ENCODE measurements at regions not wholly inside any gene's neighbourhood (a gene's known extent, or its start where the extent isn't known, plus 50 kb on each side); places are given as distances from the start of the nearest gene placed in this dataset.

DNA sequence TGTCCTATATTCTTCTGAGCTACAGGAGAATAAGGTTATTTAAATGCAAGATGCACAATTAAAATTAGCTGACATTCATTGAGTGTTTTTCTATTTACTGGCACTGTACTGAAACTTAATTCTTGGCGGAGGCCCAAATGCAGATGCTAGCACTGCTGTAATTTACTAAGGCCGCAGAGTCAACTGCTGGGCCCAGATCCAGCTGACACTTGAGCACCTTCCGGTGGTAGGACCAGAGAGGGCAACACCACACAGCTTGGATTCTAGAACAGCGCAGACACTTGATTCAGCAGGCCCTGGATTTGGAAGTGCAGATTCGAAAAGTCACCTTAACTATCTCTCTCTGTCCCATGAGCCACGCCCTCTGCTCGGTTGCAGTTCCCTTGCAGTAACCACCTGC, 228.6 kb upstream of the TMEM72 start:
- no peak for DNase-seq (ENCODE audit: low read depth)
- H3K4me3 ChIP-seq (ENCODE audit: low read depth, low read length), result no peak overlapping the region
- TF ChIP-seq, protein P1, sequence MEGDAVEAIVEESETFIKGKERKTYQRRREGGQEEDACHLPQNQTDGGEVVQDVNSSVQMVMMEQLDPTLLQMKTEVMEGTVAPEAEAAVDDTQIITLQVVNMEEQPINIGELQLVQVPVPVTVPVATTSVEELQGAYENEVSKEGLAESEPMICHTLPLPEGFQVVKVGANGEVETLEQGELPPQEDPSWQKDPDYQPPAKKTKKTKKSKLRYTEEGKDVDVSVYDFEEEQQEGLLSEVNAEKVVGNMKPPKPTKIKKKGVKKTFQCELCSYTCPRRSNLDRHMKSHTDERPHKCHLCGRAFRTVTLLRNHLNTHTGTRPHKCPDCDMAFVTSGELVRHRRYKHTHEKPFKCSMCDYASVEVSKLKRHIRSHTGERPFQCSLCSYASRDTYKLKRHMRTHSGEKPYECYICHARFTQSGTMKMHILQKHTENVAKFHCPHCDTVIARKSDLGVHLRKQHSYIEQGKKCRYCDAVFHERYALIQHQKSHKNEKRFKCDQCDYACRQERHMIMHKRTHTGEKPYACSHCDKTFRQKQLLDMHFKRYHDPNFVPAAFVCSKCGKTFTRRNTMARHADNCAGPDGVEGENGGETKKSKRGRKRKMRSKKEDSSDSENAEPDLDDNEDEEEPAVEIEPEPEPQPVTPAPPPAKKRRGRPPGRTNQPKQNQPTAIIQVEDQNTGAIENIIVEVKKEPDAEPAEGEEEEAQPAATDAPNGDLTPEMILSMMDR (IDR thresholded peaks at IDR 0.05; ENCODE audit: low read depth, low read length, missing control alignments), result no peak

- DNase-seq (ENCODE audit: low read depth), result no peak
- H3K4me3 ChIP-seq (ENCODE audit: low read depth, low read length), result no peak overlapping the region
- TF ChIP-seq, protein P1 (IDR thresholded peaks at IDR 0.05; ENCODE audit: low read depth, low read length, missing control alignments), result no peak
Observed at GRCh38 chr10:44684661-44685060, 226.5 kb upstream of the TMEM72 start.

DNA sequence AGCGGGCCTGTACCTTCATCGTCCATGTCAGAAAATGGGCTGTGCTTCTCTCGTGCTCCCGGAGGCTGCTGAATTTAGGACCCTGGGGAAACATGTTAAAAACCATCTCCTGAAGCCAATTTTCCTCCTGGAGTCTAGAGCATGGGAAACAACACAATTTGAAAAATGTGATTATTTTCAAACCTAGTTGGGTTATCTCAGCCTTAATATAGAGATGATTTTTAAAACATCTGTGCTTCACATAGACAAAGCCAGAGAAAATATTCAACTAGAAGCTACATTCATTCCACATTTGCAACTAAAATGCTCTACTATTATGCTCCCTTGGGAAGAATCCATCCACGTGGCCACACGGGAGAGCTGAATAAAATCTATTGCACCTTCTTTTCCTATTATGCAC, 225.9 kb upstream of the TMEM72 start:
- DNase-seq (ENCODE audit: low read depth), result no peak
- TF ChIP-seq, protein P1 (IDR thresholded peaks at IDR 0.05; ENCODE audit: low read depth, low read length, missing control alignments), result no peak
- no peak overlapping the region for H3K4me3 ChIP-seq (ENCODE audit: low read depth, low read length)

DNA sequence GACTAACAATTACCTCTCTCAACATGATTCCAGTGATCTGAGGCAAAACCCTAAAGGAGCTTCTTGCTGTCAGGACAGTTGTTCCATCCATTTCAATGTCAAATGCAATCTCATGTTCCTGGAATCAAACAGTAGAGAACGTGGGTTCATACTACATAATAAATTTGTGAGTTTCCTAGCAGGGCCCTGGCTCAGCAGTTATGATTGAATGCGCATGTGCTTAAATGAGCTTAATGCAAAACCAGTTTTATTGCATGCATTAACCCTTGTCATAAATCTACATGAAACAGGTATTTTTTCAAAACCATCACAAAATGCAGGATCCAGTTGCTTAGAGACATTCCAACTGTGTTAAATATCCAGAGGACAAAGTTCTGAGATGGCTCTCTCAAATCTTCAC, 225.4 kb upstream of the TMEM72 start:
- no peak overlapping the region for H3K4me3 ChIP-seq (ENCODE audit: low read depth, low read length)
- DNase-seq (ENCODE audit: low read depth), result no peak
- TF ChIP-seq, protein P1 (IDR thresholded peaks at IDR 0.05; ENCODE audit: low read depth, low read length, missing control alignments), result no peak

DNA sequence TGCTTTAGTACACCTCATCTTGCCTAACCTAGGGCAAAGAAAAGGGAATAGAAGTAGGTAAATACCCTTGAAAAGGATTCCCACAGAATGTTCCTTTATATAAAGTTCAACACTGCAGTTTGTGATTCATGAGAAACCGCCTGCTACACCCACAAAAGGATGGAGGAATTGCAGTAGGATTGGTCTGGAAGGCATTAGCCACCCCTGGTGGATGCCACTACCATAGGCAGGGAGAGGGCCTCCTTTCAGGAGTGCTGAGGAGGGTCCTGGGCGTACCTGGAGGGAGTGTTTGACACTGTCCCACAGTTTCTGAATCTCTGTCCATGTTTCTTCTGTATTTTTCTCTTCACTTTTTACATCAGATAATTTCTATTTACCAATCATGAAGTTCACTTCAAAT, 221.8 kb upstream of the TMEM72 start:
- TF ChIP-seq, protein P1 (IDR thresholded peaks at IDR 0.05; ENCODE audit: low read depth, low read length, missing control alignments), result no peak

DNA sequence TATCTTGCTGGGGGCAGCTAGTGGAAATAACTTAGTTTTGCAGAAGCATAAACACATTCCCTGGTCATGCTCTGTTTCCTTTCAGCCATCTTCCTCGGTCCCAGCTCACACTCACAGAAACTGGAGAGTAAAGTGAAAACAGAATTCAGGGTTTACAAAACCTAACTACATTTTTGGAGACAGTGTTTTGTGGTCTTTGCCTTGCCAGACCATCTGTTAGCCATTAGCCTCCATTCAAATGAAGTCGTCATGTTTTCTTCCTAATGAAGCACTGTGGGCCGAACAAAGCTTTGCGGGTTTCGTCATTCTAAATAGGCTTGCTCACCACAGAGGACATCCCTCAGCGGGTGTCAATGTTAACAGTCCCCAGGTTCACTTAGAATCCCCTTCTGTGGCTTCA, 214.6 kb upstream of the TMEM72 start:
- TF ChIP-seq, protein P1 (IDR thresholded peaks at IDR 0.05; ENCODE audit: low read depth, low read length, missing control alignments), result no peak
- DNase-seq (ENCODE audit: low read depth), result no peak
- no peak overlapping the region for H3K4me3 ChIP-seq (ENCODE audit: low read depth, low read length)

More for the DNA sequence above, 221.8 kb upstream of the TMEM72 start:
- H3K4me3 ChIP-seq (ENCODE audit: low read depth, low read length), result no peak overlapping the region
- no peak for DNase-seq (ENCODE audit: low read depth)

- DNase-seq (ENCODE audit: low read depth), result no peak
- no peak overlapping the region for H3K4me3 ChIP-seq (ENCODE audit: low read depth, low read length)
- TF ChIP-seq, protein P1 (IDR thresholded peaks at IDR 0.05; ENCODE audit: low read depth, low read length, missing control alignments), result no peak
Observed at GRCh38 chr10:44697116-44697515, 214.0 kb upstream of the TMEM72 start.

All from GM12864 (cell line).